CD4-positive, CD25-positive, alpha-beta regulatory T cell (primary cell): ENCODE measurements at regions not wholly inside any gene's neighbourhood (a gene's known extent, or its start where the extent isn't known, plus 50 kb on each side); places are given as distances from the start of the nearest gene placed in this dataset.
A peak's percentile ranks its signal among the peaks of the same experiment; 100 is the strongest.

Experiments
- ATAC-seq, 2 donors: fragments of 150-1000 bp; cut with Tn5 transposase; one replicate each; pipeline ENCODE4 v1.10.0; 2021; ENCODE audit warnings: low read depth in 2 of 2, moderate number of reproducible peaks in 2 of 2, moderate library complexity in 1 of 2
- DNase-seq, 3 donors: peaks; one replicate each; pipeline versions ENCODE4 v3.0.0 to v3.0.0-alpha.2; 2012 to 2022; ENCODE audit warnings: mixed read lengths in 1 of 3
- H3K27ac ChIP-seq: one replicate; pipeline ENCODE4 v1.7.0; 2013; ENCODE audit warnings: mild to moderate bottlenecking, low read length; ENCODE audit not compliant: insufficient read depth, poor library complexity, severe bottlenecking
- H3K27me3 ChIP-seq: one replicate; pipeline ENCODE4 v1.7.0; 2013; ENCODE audit warnings: low read length; ENCODE audit not compliant: control insufficient read depth, insufficient read depth
- H3K36me3 ChIP-seq: one replicate; pipeline ENCODE4 v1.7.0; 2013; ENCODE audit warnings: mild to moderate bottlenecking, low read length, moderate library complexity; ENCODE audit not compliant: control insufficient read depth, insufficient read depth
- H3K4me1 ChIP-seq: 2 replicates; pipeline ENCODE4 v1.7.0; 2013; ENCODE audit warnings: mild to moderate bottlenecking, low read length; ENCODE audit not compliant: insufficient read depth, control insufficient read depth, poor library complexity, severe bottlenecking
- H3K4me3 ChIP-seq: one replicate; pipeline ENCODE4 v1.7.0; 2013; ENCODE audit warnings: low read depth, mild to moderate bottlenecking, low read length, moderate library complexity
- H3K9me3 ChIP-seq, 2 experiments: 1 replicate in 1 of 2; 2 replicates in 1 of 2; pipeline ENCODE4 v1.7.0; 2013; ENCODE audit warnings: low read length in 2 of 2, mild to moderate bottlenecking in 1 of 2, moderate library complexity in 1 of 2; ENCODE audit not compliant: control insufficient read depth in 2 of 2
- H3K27ac Mint-ChIP-seq, 3 donors: one replicate each; pipeline ENCODE4 v1.8.0; 2020 to 2022; ENCODE audit warnings: mild to moderate bottlenecking in 3 of 3, mixed read lengths in 3 of 3, moderate library complexity in 2 of 3
- H3K27me3 Mint-ChIP-seq: one replicate; pipeline ENCODE4 v1.8.0; 2022; ENCODE audit warnings: mild to moderate bottlenecking, mixed read lengths
- H3K36me3 Mint-ChIP-seq: one replicate; pipeline ENCODE4 v1.8.0; 2020; ENCODE audit warnings: mixed read lengths
- H3K4me1 Mint-ChIP-seq, 4 donors: one replicate each; pipeline ENCODE4 v1.8.0; 2020 to 2022; ENCODE audit warnings: mixed read lengths in 4 of 4, mild to moderate bottlenecking in 1 of 4
- H3K4me3 Mint-ChIP-seq, 4 donors: one replicate each; pipeline ENCODE4 v1.8.0; 2020 to 2022; ENCODE audit warnings: mild to moderate bottlenecking in 4 of 4, mixed read lengths in 4 of 4, moderate library complexity in 3 of 4
- H3K9me3 Mint-ChIP-seq, 7 donors: one replicate each; pipeline ENCODE4 v1.8.0; 2020 to 2022; ENCODE audit warnings: mixed read lengths in 7 of 7, mild to moderate bottlenecking in 3 of 7, moderate library complexity in 2 of 7

GRCh38 chr5:15044521-15044920, 172.9 kb upstream of the ANKH start:
- no peak for DNase-seq
- peaks cover 0 to 5% (median 2%) of the 10 kb centered on the region in 7 donors for H3K9me3 Mint-ChIP-seq
- peaks cover 14% of the 10 kb centered on the region for H3K27me3 Mint-ChIP-seq

DNA sequence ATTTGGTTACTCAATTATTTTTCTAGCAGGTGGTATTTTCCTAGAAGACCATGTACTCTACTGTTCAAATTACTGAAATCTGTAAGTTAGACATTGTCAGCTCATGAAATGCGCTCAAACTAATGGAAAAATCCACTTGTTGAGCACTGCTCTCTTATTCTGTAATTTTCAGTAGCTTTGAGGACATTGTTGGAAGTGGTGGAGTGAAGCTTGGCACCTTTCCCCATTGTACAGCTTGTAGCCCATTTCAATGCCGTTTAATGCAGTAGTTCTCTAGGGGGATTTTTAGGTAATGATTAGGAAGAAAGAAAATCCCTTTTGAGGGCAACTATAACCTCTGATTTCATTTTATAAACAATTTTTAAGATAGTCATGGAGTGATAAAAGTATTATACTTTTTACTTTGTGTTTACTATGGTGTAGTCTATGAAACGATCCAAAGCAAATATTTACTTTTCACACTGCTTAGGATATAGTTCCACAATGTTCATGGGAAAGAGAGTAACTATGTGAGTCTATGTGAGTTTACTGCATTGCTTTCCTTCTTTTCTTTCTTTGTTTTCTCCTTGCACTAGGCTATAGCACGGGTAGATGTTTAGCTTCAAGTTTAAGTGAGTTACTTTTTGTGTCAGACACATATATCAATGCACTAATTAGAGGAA, 165.8 kb upstream of the ANKH start:
- DNase-seq (no peak), ATAC-seq (no peak)
- Histone ChIP-seq H3K9me3 (peaks cover 0 to 4% of the 10 kb centered on the region in 2 experiments), H3K4me3 (no peak overlapping the region), H3K4me1 (no peaks in the 10 kb centered on the region), H3K36me3 (no peaks in the 10 kb centered on the region), H3K27ac (no peak overlapping the region), H3K27me3 (no peaks in the 10 kb centered on the region)
- H3K27me3 Mint-ChIP-seq = peaks cover 9% of the 10 kb centered on the region
- H3K27ac Mint-ChIP-seq = no peak overlapping the region
- peaks cover 0 to 11% (median 6%) of the 10 kb centered on the region in 7 donors for H3K9me3 Mint-ChIP-seq
- no peak overlapping the region for H3K4me3 Mint-ChIP-seq
- peaks cover 6% of the 10 kb centered on the region for H3K36me3 Mint-ChIP-seq
- H3K4me1 Mint-ChIP-seq = peaks cover 0 to 5% (median 0%) of the 10 kb centered on the region in 4 donors

More at GRCh38 chr5:15044521-15044920, 172.9 kb upstream of the ANKH start:
- H3K27me3 ChIP-seq = peaks cover 2% of the 10 kb centered on the region
- Mint-ChIP-seq H3K4me3 (no peak overlapping the region), H3K4me1 (peaks cover 0 to 3% (median 0%) of the 10 kb centered on the region in 4 donors), H3K36me3 (peaks cover 6% of the 10 kb centered on the region), H3K27ac (no peak overlapping the region)
- no peaks in the 10 kb centered on the region for H3K36me3 ChIP-seq
- H3K27ac ChIP-seq = no peak overlapping the region
- no peak for ATAC-seq
- peaks cover 0 to 2% of the 10 kb centered on the region in 2 experiments for H3K9me3 ChIP-seq
- H3K4me1 ChIP-seq = no peaks in the 10 kb centered on the region
- H3K4me3 ChIP-seq = no peak overlapping the region

DNA sequence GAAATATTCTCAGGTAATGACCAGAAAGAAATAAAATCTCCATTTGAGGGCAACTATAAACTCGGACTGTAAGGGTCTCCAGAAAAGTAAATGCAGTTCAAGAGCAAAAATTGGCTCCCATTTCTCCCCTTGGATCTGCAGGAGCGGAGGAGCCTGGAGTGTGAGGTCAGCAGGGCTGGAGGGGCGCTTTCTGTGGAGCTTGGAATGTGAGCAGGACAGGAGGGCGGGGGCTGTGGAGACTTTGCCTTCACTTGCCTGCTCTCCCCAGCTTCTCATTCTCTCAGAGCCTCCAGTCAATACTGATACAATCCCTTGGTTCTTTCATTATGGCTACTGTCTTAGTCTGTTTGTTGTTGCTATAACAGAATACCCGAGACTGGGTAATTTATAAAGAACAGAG, 162.8 kb upstream of the ANKH start:
- Mint-ChIP-seq H3K27me3 (peaks cover 19% of the 10 kb centered on the region), H3K9me3 (peaks cover 0 to 6% (median 4%) of the 10 kb centered on the region in 7 donors), H3K27ac (no peak overlapping the region), H3K4me1 (peaks cover 0 to 5% (median 0%) of the 10 kb centered on the region in 4 donors), H3K36me3 (no peaks in the 10 kb centered on the region), H3K4me3 (no peak overlapping the region)
- H3K4me3 ChIP-seq = no peak overlapping the region
- peaks cover 0 to 2% of the 10 kb centered on the region in 2 experiments for H3K9me3 ChIP-seq
- ATAC-seq = no peak
- H3K27ac ChIP-seq = no peak overlapping the region
- no peaks in the 10 kb centered on the region for H3K36me3 ChIP-seq
- no peak for DNase-seq
- no peaks in the 10 kb centered on the region for H3K4me1 ChIP-seq
- H3K27me3 ChIP-seq = peaks cover 7% of the 10 kb centered on the region

DNA sequence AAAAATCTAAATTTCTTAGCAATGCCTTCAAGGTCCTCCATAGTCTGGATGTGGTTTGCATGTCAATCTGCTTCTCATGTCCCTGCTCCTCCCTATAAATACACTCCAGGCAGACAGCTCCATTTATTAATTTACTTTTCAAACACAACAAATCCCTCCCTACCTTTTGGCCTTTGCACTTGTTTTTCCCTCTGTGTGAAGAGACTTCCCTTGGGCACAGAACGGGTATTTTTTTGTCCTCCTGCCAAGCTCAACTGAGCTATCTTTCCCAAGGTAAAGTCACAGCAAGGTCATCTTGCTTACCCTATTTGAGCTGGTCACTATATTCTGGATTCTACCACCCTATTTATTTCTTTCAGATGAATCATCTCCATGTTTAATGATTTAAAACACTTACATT, 159.6 kb upstream of the ANKH start:
- H3K27me3 Mint-ChIP-seq = peaks cover 31% of the 10 kb centered on the region
- H3K9me3 ChIP-seq = no peaks in the 10 kb centered on the region
- DNase-seq = no peak
- peaks cover 0 to 5% (median 0%) of the 10 kb centered on the region in 4 donors for H3K4me1 Mint-ChIP-seq
- H3K9me3 Mint-ChIP-seq = peaks cover 0 to 3% (median 2%) of the 10 kb centered on the region in 7 donors
- no peak overlapping the region for H3K4me3 ChIP-seq
- no peaks in the 10 kb centered on the region for H3K36me3 Mint-ChIP-seq
- peaks cover 9% of the 10 kb centered on the region for H3K27me3 ChIP-seq
- H3K4me3 Mint-ChIP-seq = no peak overlapping the region
- no peaks in the 10 kb centered on the region for H3K4me1 ChIP-seq
- H3K27ac ChIP-seq = no peak overlapping the region
- no peak overlapping the region for H3K27ac Mint-ChIP-seq
- ATAC-seq = no peak
- no peaks in the 10 kb centered on the region for H3K36me3 ChIP-seq

- H3K4me1 ChIP-seq = no peaks in the 10 kb centered on the region
- no peak for ATAC-seq
- peaks cover 32% of the 10 kb centered on the region for H3K27me3 Mint-ChIP-seq
Observed at GRCh38 chr5:15027764-15028163, 156.2 kb upstream of the ANKH start.

GRCh38 chr5:15026944-15027343, 155.4 kb upstream of the ANKH start:
- Histone ChIP-seq H3K4me1 (no peaks in the 10 kb centered on the region), H3K9me3 (no peaks in the 10 kb centered on the region), H3K27ac (no peak overlapping the region), H3K4me3 (no peak overlapping the region), H3K27me3 (peaks cover 22% of the 10 kb centered on the region), H3K36me3 (no peaks in the 10 kb centered on the region)
- H3K9me3 Mint-ChIP-seq = peaks cover 0 to 2% (median 0%) of the 10 kb centered on the region in 7 donors
- H3K27ac Mint-ChIP-seq = no peak overlapping the region
- no peak for ATAC-seq
- H3K36me3 Mint-ChIP-seq = no peaks in the 10 kb centered on the region
- no peak for DNase-seq
- H3K4me1 Mint-ChIP-seq = no peaks in the 10 kb centered on the region
- H3K27me3 Mint-ChIP-seq = peaks cover 32% of the 10 kb centered on the region
- H3K4me3 Mint-ChIP-seq = peak overlapping the region in 1 of 4 donors; percentile 66

More at GRCh38 chr5:15027764-15028163, 156.2 kb upstream of the ANKH start:
- H3K27ac Mint-ChIP-seq = no peak overlapping the region
- Histone ChIP-seq H3K27me3 (peaks cover 22% of the 10 kb centered on the region), H3K36me3 (no peaks in the 10 kb centered on the region), H3K9me3 (no peaks in the 10 kb centered on the region), H3K27ac (no peak overlapping the region), H3K4me3 (no peak overlapping the region)
- peaks cover 0 to 2% (median 0%) of the 10 kb centered on the region in 7 donors for H3K9me3 Mint-ChIP-seq
- no peaks in the 10 kb centered on the region for H3K36me3 Mint-ChIP-seq
- H3K4me1 Mint-ChIP-seq = no peaks in the 10 kb centered on the region
- no peak overlapping the region for H3K4me3 Mint-ChIP-seq
- DNase-seq = no peak

DNA sequence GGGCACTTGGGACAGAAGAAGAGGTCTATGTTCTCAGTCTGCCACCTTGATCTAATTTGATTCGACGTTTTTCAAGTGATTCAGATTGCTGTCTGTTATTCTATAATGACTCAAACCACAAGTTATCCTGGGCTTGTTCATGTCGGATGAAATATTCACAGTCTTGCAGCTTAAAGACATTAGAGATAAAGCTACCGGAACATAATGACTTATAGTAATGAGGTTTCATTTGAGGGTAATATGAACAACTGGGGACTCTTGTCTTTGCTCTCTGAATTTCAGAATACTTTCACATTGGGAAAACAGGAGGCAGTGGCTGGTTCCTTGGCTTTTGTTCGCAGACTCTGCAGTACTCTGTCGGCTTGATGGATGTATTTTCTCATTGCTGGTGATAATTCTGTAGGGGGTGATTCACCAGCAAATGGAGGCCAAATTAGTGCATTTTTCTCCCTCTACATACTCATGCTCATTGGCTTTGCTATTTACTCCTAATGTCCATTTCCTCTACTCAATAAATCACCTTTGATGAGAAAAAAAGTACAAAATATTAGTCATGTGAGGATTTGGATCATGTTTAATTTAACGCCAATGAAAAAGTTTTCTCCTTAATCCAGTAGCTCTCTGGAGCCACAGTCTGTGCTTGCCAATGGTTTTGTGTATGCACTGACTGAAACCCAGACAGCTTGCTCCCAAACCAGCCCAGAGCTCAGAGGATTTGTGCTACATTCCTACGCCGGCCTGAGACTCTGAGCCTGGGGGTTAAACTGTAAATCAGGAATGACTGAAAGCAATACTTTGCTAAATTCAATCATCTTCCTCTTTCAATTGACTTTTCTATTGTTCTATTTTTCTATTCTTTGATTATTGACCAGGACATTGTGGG, 154.7 kb upstream of the ANKH start:
- no peaks in the 10 kb centered on the region for H3K36me3 ChIP-seq
- H3K9me3 ChIP-seq = no peaks in the 10 kb centered on the region
- Mint-ChIP-seq H3K36me3 (no peaks in the 10 kb centered on the region), H3K27me3 (peaks cover 36% of the 10 kb centered on the region), H3K9me3 (peaks cover 0 to 2% (median 0%) of the 10 kb centered on the region in 7 donors), H3K4me3 (peak overlapping the region in 1 of 4 donors; percentile 66), H3K27ac (no peak overlapping the region), H3K4me1 (no peaks in the 10 kb centered on the region)
- H3K4me3 ChIP-seq = no peak overlapping the region
- H3K27ac ChIP-seq = no peak overlapping the region
- DNase-seq (no peak), ATAC-seq (no peak)
- H3K27me3 ChIP-seq = peaks cover 21% of the 10 kb centered on the region
- H3K4me1 ChIP-seq = no peaks in the 10 kb centered on the region
